Breast epithelium (tissue), 4 donors: ENCODE measurements at regions not wholly inside any gene's neighbourhood (a gene's known extent, or its start where the extent isn't known, plus 50 kb on each side); places are given as distances from the start of the nearest gene placed in this dataset.

Source experiments
- DNase-seq, 2 donors: peaks; one replicate each; pipeline ENCODE4 v3.0.0-alpha.2; 2019; ENCODE audit warnings: low spot score in 2 of 2
- H3K27ac ChIP-seq, 2 donors: fragments of 200-600 bp; sonication (generic) in 1 of 2; one replicate each; pipeline ENCODE4 v1.5.1; 2016 to 2019; ENCODE audit warnings: mild to moderate bottlenecking in 1 of 2
- H3K27me3 ChIP-seq, 2 donors: fragments of 200-600 bp; sonication (generic) in 1 of 2; one replicate each; pipeline versions ENCODE4 v1.5.1 to v1.6.0; 2017 to 2019; ENCODE audit warnings: control low read depth in 1 of 2, mild to moderate bottlenecking in 1 of 2
- H3K36me3 ChIP-seq: fragments of 200-600 bp; one replicate; pipeline ENCODE4 v1.5.1; 2019
- H3K4me1 ChIP-seq, 2 donors: fragments of 200-600 bp; sonication (generic); one replicate each; pipeline ENCODE4 v1.5.1; 2016 to 2019; ENCODE audit warnings: control low read depth in 1 of 2
- H3K4me3 ChIP-seq, 3 donors: fragments of 200-600 bp; sonication (generic); 1 replicate in 2 of 3; 2 replicates in 1 of 3; pipeline ENCODE4 v1.5.1; 2016 to 2019; ENCODE audit warnings: mild to moderate bottlenecking in 3 of 3, moderate library complexity in 2 of 3
- H3K9me3 ChIP-seq, 2 donors: fragments of 200-600 bp; sonication (generic) in 1 of 2; one replicate each; pipeline ENCODE4 v1.5.1; 2016 to 2019; ENCODE audit warnings: control low read depth in 1 of 2
- CTCF ChIP-seq, 3 donors: fragments of 450-650 bp; IDR thresholded peaks; one replicate each; pipeline ENCODE4 v1.5.1; 2016 to 2017; ENCODE audit warnings: antibody characterized with exemption in 3 of 3, mild to moderate bottlenecking in 3 of 3, moderate library complexity in 3 of 3
- POLR2A ChIP-seq: fragments of 450-650 bp; IDR thresholded peaks from one replicate; pipeline ENCODE4 v1.6.1; 2016; ENCODE audit warnings: antibody characterized with exemption, mild to moderate bottlenecking, moderate library complexity
- POLR2AphosphoS5 ChIP-seq, 3 donors: sonication (generic); formaldehyde crosslinking; IDR thresholded peaks; one replicate each; pipeline ENCODE4 v1.6.1; 2017; ENCODE audit warnings: antibody characterized with exemption in 3 of 3
- intact Hi-C: fragments of 100-400 bp; cut with DNase I; formaldehyde crosslinking; loops from one replicate; pipeline ENCODE4 v1.15.1; 2023; ENCODE audit warnings: low total_unique reads

- no peaks in the 10 kb centered on the region for H3K9me3 ChIP-seq
- no peaks in the 10 kb centered on the region for H3K36me3 ChIP-seq
- H3K27ac ChIP-seq, result no peak overlapping the region
- intact Hi-C loops, result no loop called here
- TF ChIP-seq POLR2AphosphoS5 (IDR thresholded peaks at IDR 0.05) (no peak), POLR2A (no peak), CTCF (IDR thresholded peaks at IDR 0.05) (no peak)
- H3K4me1 ChIP-seq, result no peaks in the 10 kb centered on the region
- H3K4me3 ChIP-seq, result no peak overlapping the region
- no peaks in the 10 kb centered on the region for H3K27me3 ChIP-seq
- DNase-seq, result no peak
Measured at GRCh38 chr2:66890166-66890742, 455.3 kb downstream of the MEIS1 start.

- Histone ChIP-seq H3K4me3 (no peak overlapping the region), H3K36me3 (no peaks in the 10 kb centered on the region), H3K27ac (no peak overlapping the region), H3K4me1 (no peaks in the 10 kb centered on the region), H3K27me3 (no peaks in the 10 kb centered on the region), H3K9me3 (no peaks in the 10 kb centered on the region)
- intact Hi-C loops, result no loop called here
- TF ChIP-seq CTCF (IDR thresholded peaks at IDR 0.05) (no peak), POLR2AphosphoS5 (IDR thresholded peaks at IDR 0.05) (no peak), POLR2A (no peak)
- DNase-seq, result no peak
Measured at GRCh38 chr2:66895206-66895605, 460.3 kb downstream of the MEIS1 start.

GRCh38 chr2:66896131-66896530 is 461.2 kb downstream of the MEIS1 start:
- Histone ChIP-seq H3K27ac (no peak overlapping the region), H3K9me3 (no peaks in the 10 kb centered on the region), H3K4me3 (no peak overlapping the region), H3K36me3 (no peaks in the 10 kb centered on the region), H3K4me1 (no peaks in the 10 kb centered on the region), H3K27me3 (no peaks in the 10 kb centered on the region)
- DNase-seq, result no peak
- no peak for TF ChIP-seq POLR2AphosphoS5 (IDR thresholded peaks at IDR 0.05)
- no peak for TF ChIP-seq CTCF (IDR thresholded peaks at IDR 0.05)
- TF ChIP-seq POLR2A, result no peak
- intact Hi-C loops, result no loop called here

- Histone ChIP-seq H3K9me3 (no peaks in the 10 kb centered on the region), H3K27ac (no peak overlapping the region), H3K27me3 (no peaks in the 10 kb centered on the region), H3K4me3 (no peak overlapping the region), H3K36me3 (no peaks in the 10 kb centered on the region), H3K4me1 (no peaks in the 10 kb centered on the region)
- intact Hi-C loops, result no loop called here
- no peak for DNase-seq
- TF ChIP-seq CTCF (IDR thresholded peaks at IDR 0.05) (no peak), POLR2AphosphoS5 (IDR thresholded peaks at IDR 0.05) (no peak)
Measured at GRCh38 chr2:66897181-66897580, 462.3 kb downstream of the MEIS1 start.

GRCh38 chr2:66897691-66898150 is 462.8 kb downstream of the MEIS1 start:
- Histone ChIP-seq H3K4me3 (no peak overlapping the region), H3K36me3 (no peaks in the 10 kb centered on the region), H3K4me1 (no peaks in the 10 kb centered on the region), H3K9me3 (no peaks in the 10 kb centered on the region), H3K27me3 (no peaks in the 10 kb centered on the region), H3K27ac (no peak overlapping the region)
- no peak for TF ChIP-seq POLR2A
- no peak for TF ChIP-seq POLR2AphosphoS5 (IDR thresholded peaks at IDR 0.05)
- no peak for TF ChIP-seq CTCF (IDR thresholded peaks at IDR 0.05)
- intact Hi-C loops, result no loop called here
- no peak for DNase-seq
